ENCODE measurements at regions not wholly inside any gene's neighbourhood (a gene's known extent, or its start where the extent isn't known, plus 50 kb on each side); places are given as distances from the start of the nearest gene placed in this dataset.
"Not testable (repeated sequence)": the region's sequence is repeated elsewhere in the genome, so short reads cannot be mapped to it uniquely, and the experiment has no call there.

- no peaks in the 10 kb centered on the region for H3K36me3 ChIP-seq (ENCODE audit: control insufficient read depth, insufficient read depth, low read length)
- no peak overlapping the region for H2AFZ ChIP-seq
- no peak overlapping the region for H3K4me2 ChIP-seq (ENCODE audit: low read length)
- TF ChIP-seq CTCF (IDR thresholded peaks at IDR 0.05), result no peak
- no peaks in the 10 kb centered on the region for H3K9me3 ChIP-seq (ENCODE audit: control insufficient read depth, low read length)
- H3K9ac ChIP-seq, result no peak overlapping the region
- no peaks in the 10 kb centered on the region for H3K27me3 ChIP-seq (ENCODE audit: control insufficient read depth, insufficient read depth, low read length)
- no peak overlapping the region for H3K4me3 ChIP-seq (ENCODE audit: low read depth, low read length)
- no peak overlapping the region for H3K27ac ChIP-seq
- H3K4me1 ChIP-seq, result no peaks in the 10 kb centered on the region
- H3K79me2 ChIP-seq, result no peaks in the 10 kb centered on the region
Observed at GRCh38 chr22:44642096-44642644, 59.8 kb upstream of the PRR5 start.

DNA sequence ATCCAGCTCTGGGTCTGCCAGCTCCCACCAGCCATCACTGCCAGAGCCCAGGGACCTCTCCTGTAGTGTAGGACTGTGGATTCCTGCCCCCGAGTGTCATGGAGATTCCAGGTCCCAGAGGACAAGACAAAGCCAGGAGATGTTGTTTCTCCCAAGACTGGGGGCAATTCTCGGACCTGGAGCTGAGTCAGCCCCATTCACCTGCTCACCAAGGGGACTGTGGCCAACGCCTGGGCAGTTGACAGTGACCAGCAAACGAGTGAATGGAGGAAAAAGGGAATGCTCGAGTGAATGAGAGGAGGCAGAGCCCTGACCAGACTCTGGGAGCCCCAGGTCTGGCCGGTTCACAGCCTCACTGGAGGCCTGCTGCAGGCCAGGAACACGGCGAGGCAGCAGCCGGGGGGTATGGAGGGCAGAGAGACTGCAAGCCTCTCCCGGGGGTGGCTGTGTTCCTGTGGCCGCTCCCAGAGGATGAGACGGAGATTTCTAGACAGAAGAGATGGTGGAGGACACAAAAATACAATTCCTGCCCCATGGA is 61.3 kb upstream of the PRR5 start:
- Histone ChIP-seq H3K27me3 (ENCODE audit: control insufficient read depth, insufficient read depth, low read length) (no peaks in the 10 kb centered on the region), H3K9ac (no peak overlapping the region), H2AFZ (no peak overlapping the region), H3K79me2 (no peaks in the 10 kb centered on the region), H3K4me3 (ENCODE audit: low read depth, low read length) (no peak overlapping the region), H3K4me2 (ENCODE audit: low read length) (no peak overlapping the region), H3K4me1 (no peaks in the 10 kb centered on the region), H3K36me3 (ENCODE audit: control insufficient read depth, insufficient read depth, low read length) (no peaks in the 10 kb centered on the region), H3K27ac (no peak overlapping the region), H3K9me3 (ENCODE audit: control insufficient read depth, low read length) (no peaks in the 10 kb centered on the region)
- TF ChIP-seq CTCF (IDR thresholded peaks at IDR 0.05), result no peak

DNA sequence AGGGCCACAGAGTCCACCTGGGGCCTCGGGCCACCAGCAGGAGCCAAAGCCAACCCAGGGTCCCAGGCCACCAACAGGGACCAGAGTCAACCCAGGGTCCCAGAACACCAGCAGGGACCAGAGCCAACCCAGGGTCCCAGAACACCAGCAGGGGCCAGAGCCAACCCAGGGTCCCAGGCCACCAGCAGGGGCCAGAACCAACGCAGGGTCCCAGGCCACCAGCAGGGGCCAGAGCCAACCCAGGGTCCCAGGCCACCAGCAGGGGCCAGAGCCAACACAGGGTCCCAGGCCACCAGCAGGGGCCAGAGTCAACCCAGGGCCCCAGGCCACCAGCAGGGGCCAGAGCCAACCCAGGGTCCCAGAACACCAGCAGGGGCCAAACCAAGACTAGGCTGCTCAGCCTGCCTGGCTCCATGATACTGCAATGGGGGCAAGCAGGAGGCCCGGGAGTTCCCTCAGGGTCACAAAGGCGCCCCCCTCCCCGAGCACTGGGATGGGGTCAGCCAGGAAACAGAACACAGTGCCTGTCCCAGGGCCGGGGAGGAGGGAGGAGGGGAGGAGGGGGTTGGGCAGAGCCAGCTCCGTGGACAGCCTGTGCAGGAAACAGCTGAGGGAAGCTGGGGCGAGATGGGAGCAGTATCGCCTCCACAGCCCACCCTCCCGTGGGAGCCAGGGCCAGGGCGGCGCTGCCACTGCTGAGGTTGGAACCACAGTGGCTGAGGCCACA is 62.0 kb upstream of the PRR5 start:
- TF ChIP-seq CTCF (IDR thresholded peaks at IDR 0.05), result no peak
- Histone ChIP-seq H3K4me3 (ENCODE audit: low read depth, low read length) (no peak overlapping the region), H3K27ac (no peak overlapping the region), H3K4me1 (no peaks in the 10 kb centered on the region), H3K4me2 (ENCODE audit: low read length) (no peak overlapping the region), H2AFZ (no peak overlapping the region), H3K9me3 (ENCODE audit: control insufficient read depth, low read length) (no peaks in the 10 kb centered on the region), H3K79me2 (no peaks in the 10 kb centered on the region), H3K9ac (no peak overlapping the region), H3K36me3 (ENCODE audit: control insufficient read depth, insufficient read depth, low read length) (no peaks in the 10 kb centered on the region), H3K27me3 (ENCODE audit: control insufficient read depth, insufficient read depth, low read length) (no peaks in the 10 kb centered on the region)

DNA sequence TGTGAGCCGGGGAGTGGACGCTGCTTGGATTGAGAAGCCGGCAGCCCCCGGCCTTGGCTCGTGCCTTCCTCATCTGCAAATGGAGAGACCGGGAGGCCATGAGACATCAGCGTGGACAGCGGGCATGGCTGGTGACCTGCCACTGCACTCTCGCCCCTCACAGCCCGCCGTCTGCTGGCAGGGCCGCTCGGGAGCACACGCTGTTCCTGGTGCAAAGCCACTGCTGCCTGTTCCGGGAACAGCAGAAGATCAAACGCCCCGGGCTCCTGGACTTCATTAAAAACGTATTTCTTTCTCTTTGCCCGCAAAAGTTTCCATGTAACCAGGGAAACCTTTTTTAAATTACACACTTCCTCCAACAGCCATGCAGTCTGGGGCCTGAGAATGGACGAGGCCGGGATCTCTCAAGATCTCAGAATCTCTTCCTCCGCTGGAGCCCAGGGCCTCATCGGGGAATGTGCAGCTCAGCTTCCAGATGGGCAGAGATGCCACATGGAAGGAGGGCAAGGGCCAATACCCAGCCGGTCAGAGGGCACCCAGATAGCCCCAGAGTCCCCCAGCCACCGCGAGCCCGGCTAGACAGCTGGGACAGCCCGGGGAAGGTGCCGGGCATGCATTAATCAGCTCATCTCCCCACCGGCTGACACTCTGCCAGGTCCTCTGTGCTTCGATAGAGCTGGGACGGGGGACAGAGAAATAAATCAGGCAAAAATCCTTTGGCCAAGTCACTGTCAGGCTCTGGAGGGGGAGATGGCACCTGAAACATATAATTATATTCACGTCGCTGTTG is 62.8 kb upstream of the PRR5 start:
- TF ChIP-seq CTCF (IDR thresholded peaks at IDR 0.05), result no peak
- Histone ChIP-seq H3K4me2 (ENCODE audit: low read length) (no peak overlapping the region), H3K27ac (no peak overlapping the region), H3K27me3 (ENCODE audit: control insufficient read depth, insufficient read depth, low read length) (no peaks in the 10 kb centered on the region), H3K9ac (no peak overlapping the region), H2AFZ (no peak overlapping the region), H3K36me3 (ENCODE audit: control insufficient read depth, insufficient read depth, low read length) (no peaks in the 10 kb centered on the region), H3K9me3 (ENCODE audit: control insufficient read depth, low read length) (no peaks in the 10 kb centered on the region), H3K4me3 (ENCODE audit: low read depth, low read length) (no peak overlapping the region), H3K79me2 (no peaks in the 10 kb centered on the region), H3K4me1 (no peaks in the 10 kb centered on the region)

DNA sequence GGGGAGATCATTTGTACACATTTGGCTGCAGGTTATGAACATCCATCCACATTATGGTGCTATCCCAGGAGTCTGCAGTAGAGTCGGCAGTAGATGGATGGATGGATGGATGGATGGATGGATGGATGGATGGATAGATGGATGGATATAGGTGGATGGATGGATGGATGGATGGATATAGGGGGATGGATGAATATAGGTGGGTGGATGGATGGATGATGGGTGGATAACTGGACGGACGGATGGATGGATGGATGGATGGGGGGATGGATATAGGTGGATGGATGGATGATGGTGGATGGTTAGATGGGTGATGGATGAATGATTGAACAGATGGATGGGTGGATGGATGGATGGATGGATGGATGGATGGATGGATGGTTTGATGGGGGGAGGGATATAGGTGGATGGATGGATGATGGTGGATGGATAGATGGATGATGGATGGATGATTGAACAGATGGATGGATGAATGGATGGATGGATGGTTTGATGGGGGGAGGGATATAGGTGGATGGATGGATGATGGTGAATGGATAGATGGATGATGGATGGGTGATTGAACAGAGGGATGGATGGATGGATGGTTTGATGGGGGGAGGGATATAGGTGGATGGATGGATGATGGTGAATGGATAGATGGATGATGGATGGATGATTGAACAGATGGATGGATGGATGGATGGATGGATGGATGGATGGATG is 65.3 kb upstream of the PRR5 start:
- not testable (repeated sequence) for H2AFZ ChIP-seq; H3K9ac ChIP-seq; H3K4me1 ChIP-seq; H3K4me2 ChIP-seq (ENCODE audit: low read length); H3K27me3 ChIP-seq (ENCODE audit: control insufficient read depth, insufficient read depth, low read length); H3K36me3 ChIP-seq (ENCODE audit: control insufficient read depth, insufficient read depth, low read length); H3K27ac ChIP-seq; H3K9me3 ChIP-seq (ENCODE audit: control insufficient read depth, low read length); H3K79me2 ChIP-seq; H3K4me3 ChIP-seq (ENCODE audit: low read depth, low read length)

DNA sequence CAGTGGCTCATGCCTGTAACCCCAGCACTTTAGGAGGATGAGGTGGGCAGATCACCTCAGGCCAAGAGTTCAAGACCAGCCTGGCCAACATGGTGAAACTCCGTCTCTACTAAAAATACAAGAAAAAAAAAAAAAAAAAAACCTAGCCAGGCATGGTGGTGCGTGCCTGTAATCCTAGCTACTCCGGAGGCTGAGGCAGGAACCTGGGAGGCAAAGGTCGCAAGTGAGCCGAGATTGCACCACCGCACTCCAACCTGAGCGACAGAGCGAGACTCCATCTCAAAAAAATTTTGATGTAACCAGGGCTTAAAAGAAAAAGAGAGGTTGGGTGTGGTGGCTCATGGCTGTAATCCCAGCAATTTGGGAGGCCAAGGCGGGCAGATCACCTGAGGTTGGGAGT is 66.4 kb upstream of the PRR5 start:
- H3K79me2 ChIP-seq; H3K9ac ChIP-seq; H3K9me3 ChIP-seq (ENCODE audit: control insufficient read depth, low read length); H3K27me3 ChIP-seq (ENCODE audit: control insufficient read depth, insufficient read depth, low read length); H3K4me2 ChIP-seq (ENCODE audit: low read length); H3K4me3 ChIP-seq (ENCODE audit: low read depth, low read length); H3K36me3 ChIP-seq (ENCODE audit: control insufficient read depth, insufficient read depth, low read length); H3K27ac ChIP-seq; H3K4me1 ChIP-seq; H2AFZ ChIP-seq: not testable (repeated sequence)
